Heart left ventricle (tissue), 16 donors: ENCODE measurements at regions not wholly inside any gene's neighbourhood (a gene's known extent, or its start where the extent isn't known, plus 50 kb on each side); places are given as distances from the start of the nearest gene placed in this dataset.
"Not testable (repeated sequence)": the region's sequence is repeated elsewhere in the genome, so short reads cannot be mapped to it uniquely, and the experiment has no call there.

Source experiments
- ATAC-seq, 4 donors: fragments of 200-7000 bp; cut with Tn5 transposase; one replicate each; pipeline ENCODE4 v1.9.1; 2020 to 2022; ENCODE audit warnings: moderate library complexity in 4 of 4, mild to moderate bottlenecking in 3 of 4, moderate number of reproducible peaks in 1 of 4
- DNase-seq, 5 donors: peaks; one replicate each; pipeline ENCODE4 v3.0.0-alpha.2; 2020
- H3K27ac ChIP-seq, 12 donors: fragments of 200-600 bp; sonication (generic) in 4 of 12; one replicate each; pipeline versions ENCODE4 v1.5.0 to v1.8.0; 2016 to 2022; ENCODE audit warnings: mild to moderate bottlenecking in 2 of 12
- H3K27me3 ChIP-seq, 9 donors: fragments of 200-600 bp; sonication (generic) in 2 of 9; one replicate each; pipeline versions ENCODE4 v1.5.1 to v1.8.0; 2016 to 2022; ENCODE audit warnings: mild to moderate bottlenecking in 3 of 9
- H3K36me3 ChIP-seq, 9 donors: fragments of 200-600 bp; sonication (generic) in 2 of 9; one replicate each; pipeline versions ENCODE4 v1.5.0 to v1.8.0; 2018 to 2022; ENCODE audit warnings: mild to moderate bottlenecking in 2 of 9
- H3K4me1 ChIP-seq, 12 donors: fragments of 200-600 bp; sonication (generic) in 4 of 12; one replicate each; pipeline versions ENCODE4 v1.5.0 to v1.8.0; 2016 to 2022; ENCODE audit warnings: mild to moderate bottlenecking in 3 of 12
- H3K4me3 ChIP-seq, 12 donors: fragments of 200-600 bp; sonication (generic) in 4 of 12; one replicate each; pipeline versions ENCODE4 v1.5.0 to v1.8.0; 2017 to 2022; ENCODE audit warnings: mild to moderate bottlenecking in 9 of 12, moderate library complexity in 4 of 12
- H3K9me3 ChIP-seq, 12 donors: fragments of 200-600 bp; sonication (generic) in 4 of 12; one replicate each; pipeline versions ENCODE4 v1.5.0 to v1.8.0; 2016 to 2022; ENCODE audit warnings: mild to moderate bottlenecking in 1 of 12
- POLR2A ChIP-seq, 2 donors: fragments of 450-650 bp; IDR thresholded peaks; one replicate each; pipeline ENCODE4 v1.6.1; 2017; ENCODE audit warnings: antibody characterized with exemption in 2 of 2, mild to moderate bottlenecking in 2 of 2, moderate library complexity in 2 of 2
- WGBS, 4 donors: extraction: QIAGEN DNeasy Blood & Tissue Kit in 2 of 4; methylation state at CpG; one replicate each; pipeline versions ENCODE4 v1.1.5 to v1.1.7; 2013 to 2018; 5-methylcytosine and 5-hydroxymethylcytosine counted together
- intact Hi-C, 10 donors: fragments of 100-400 bp; cut with DNase I; formaldehyde crosslinking; loops; one replicate each; pipeline versions ENCODE4 v1.11.1 to v1.14.2; 2022
- TF ChIP-seq, protein P1 (sequence below), 12 donors: fragments of 200-600 bp; sonication (generic) in 4 of 12; IDR thresholded peaks; one replicate each; pipeline versions ENCODE4 v1.5.0 to v1.8.0; 2018 to 2022; ENCODE audit warnings: antibody characterized with exemption in 12 of 12, mild to moderate bottlenecking in 5 of 12
- donor health status: ischemic (EF 13 %, LVEDD 7.1; RV severe dilation, severe dysfunction).
- donor health status: healthy with polysubstance abuse.
- donor health status: DM: no; HTN: yes; CAD: no.
- donor health status: DM: no; HTN: no; CAD: no.
- donor health status: ischemic (EF 25% LVEDD 6.9; RV normal size, moderate dysfunction).
- donor health status: ischemic (EF 25% LVEDD 5.7; RV mildly dilated, moderate dysfunction).
- donor health status: healthy.
- donor health status: DM: yes; HTN: yes; CAD: no.
- donor health status: ischemic (EF 35%, LVEDD 5.7; RV mildly dilated, moderate dysfunction).
- donor health status: nonischemic (EF 11% LVEDD 7.7; RV severe dilation, severe dysfunction).
- donor health status: DM: yes; HTN: yes; CAD: no.
- donor health status: PGD.
- donor health status: ischemic (EF 29% LVEDD 5.4; RV normal size, mild dysfunction).
- donor health status: nonischemic (EF 23%, LVEDD 6.1; RV moderate dilation, normal function).

DNA sequence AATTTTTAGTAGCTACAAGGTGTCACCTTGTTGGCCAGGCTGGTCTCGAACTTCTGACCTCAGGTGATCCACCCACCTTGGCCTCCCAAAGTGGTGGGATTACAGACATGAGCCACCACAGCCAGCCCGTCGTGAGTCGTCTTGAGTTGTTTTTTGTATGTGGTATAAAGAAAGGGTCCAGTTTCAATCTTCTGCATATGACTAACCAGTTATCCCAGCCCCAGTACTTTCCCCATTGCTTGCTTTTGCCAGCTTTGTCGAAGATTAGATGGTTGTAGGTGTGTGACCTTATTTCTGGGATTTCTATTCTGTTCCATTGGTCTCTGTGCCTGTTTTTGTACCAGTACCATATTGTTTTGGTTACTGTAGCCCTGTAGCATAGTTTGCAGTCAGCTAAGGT is 105.9 kb downstream of the OR13H1 start:
- Histone ChIP-seq H3K9me3 (peaks cover 0 to 7% (median 0%) of the 10 kb centered on the region in 12 donors), H3K4me3 (no peak overlapping the region), H3K4me1 (no peaks in the 10 kb centered on the region), H3K27ac (no peak overlapping the region), H3K36me3 (no peaks in the 10 kb centered on the region), H3K27me3 (peaks cover 0 to 28% (median 0%) of the 10 kb centered on the region in 9 donors)
- ATAC-seq: no peak
- no peak for DNase-seq
- intact Hi-C loops: no loop called here
- WGBS, 4 donors: 73 to 81% (median 77%) methylated on average over 5 of the region's 5 CpGs
- TF ChIP-seq, protein P1, sequence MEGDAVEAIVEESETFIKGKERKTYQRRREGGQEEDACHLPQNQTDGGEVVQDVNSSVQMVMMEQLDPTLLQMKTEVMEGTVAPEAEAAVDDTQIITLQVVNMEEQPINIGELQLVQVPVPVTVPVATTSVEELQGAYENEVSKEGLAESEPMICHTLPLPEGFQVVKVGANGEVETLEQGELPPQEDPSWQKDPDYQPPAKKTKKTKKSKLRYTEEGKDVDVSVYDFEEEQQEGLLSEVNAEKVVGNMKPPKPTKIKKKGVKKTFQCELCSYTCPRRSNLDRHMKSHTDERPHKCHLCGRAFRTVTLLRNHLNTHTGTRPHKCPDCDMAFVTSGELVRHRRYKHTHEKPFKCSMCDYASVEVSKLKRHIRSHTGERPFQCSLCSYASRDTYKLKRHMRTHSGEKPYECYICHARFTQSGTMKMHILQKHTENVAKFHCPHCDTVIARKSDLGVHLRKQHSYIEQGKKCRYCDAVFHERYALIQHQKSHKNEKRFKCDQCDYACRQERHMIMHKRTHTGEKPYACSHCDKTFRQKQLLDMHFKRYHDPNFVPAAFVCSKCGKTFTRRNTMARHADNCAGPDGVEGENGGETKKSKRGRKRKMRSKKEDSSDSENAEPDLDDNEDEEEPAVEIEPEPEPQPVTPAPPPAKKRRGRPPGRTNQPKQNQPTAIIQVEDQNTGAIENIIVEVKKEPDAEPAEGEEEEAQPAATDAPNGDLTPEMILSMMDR (IDR thresholded peaks at IDR 0.05): no peak
- TF ChIP-seq POLR2A (IDR thresholded peaks at IDR 0.05): no peak

DNA sequence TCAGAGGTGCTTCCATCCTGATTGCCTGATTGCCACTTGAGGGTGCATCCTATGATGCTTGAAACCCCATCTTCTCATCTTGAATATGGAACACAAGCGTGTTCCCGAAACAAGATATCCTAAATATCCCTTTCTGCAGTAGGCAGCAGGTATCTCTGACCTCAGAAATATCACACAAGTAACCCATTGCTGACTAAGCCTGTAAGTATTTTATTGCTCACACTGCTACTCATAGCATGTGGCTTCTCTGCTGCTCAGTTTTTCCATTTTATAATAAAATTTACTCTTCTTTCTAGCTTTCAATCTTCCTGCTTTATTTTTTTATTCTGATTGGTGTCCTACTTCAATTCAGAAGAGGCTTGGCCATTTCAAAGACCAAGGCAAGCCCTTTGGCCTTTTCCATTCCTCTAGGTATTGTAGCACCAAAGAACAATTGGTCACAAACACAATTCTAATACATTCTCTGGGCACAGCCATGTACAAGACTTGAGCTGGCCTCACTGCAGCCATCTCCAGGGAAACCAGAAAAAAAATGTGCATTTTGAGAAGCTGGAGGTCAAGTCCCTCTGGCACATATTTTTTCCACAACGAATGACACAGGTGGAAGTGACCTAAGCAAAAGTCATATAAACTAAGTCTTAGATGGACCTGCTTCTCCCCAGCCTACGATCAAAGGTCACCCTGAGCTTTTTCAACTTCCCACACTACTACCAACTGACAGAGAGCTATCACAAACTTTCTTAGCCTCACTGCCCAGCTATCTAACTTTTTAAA is 107.0 kb downstream of the OR13H1 start:
- no peak for ATAC-seq
- 60 to 73% (median 71%) methylated on average over 4 of the region's 4 CpGs for WGBS, 4 donors
- Histone ChIP-seq H3K9me3 (peaks cover 0 to 7% (median 0%) of the 10 kb centered on the region in 12 donors), H3K4me3 (no peak overlapping the region), H3K36me3 (no peaks in the 10 kb centered on the region), H3K4me1 (no peaks in the 10 kb centered on the region), H3K27ac (no peak overlapping the region), H3K27me3 (peaks cover 0 to 28% (median 0%) of the 10 kb centered on the region in 9 donors)
- TF ChIP-seq POLR2A (IDR thresholded peaks at IDR 0.05): no peak
- TF ChIP-seq, protein P1 (IDR thresholded peaks at IDR 0.05): no peak
- intact Hi-C loops: no loop called here
- no peak for DNase-seq

DNA sequence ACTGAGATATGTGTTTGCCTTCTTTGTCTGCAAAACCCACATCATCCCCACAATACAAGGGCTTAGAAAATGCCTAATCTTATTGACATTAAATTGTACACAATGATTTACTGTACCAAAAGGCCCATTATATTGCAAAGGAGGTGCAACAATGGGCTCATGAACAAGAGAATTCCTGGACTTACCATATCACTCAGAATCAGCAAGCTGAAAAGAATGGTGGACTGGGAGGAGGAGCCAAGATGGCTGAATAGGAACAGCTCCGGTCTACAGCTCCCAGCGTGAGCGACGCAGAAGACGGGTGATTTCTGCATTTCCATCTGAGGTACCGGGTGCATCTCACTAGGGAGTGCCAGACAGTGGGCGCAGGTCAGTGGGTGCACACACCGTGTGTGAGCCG is 119.9 kb downstream of the OR13H1 start:
- ATAC-seq, H3K27ac ChIP-seq, H3K9me3 ChIP-seq, H3K36me3 ChIP-seq, intact Hi-C loops, H3K4me1 ChIP-seq, H3K4me3 ChIP-seq, DNase-seq: not testable (repeated sequence)
- WGBS, 4 donors: 88 to 95% (median 91%) methylated on average over 9 of the region's 9 CpGs
- peaks cover 0 to 31% (median 0%) of the 10 kb centered on the region in 9 donors for H3K27me3 ChIP-seq

DNA sequence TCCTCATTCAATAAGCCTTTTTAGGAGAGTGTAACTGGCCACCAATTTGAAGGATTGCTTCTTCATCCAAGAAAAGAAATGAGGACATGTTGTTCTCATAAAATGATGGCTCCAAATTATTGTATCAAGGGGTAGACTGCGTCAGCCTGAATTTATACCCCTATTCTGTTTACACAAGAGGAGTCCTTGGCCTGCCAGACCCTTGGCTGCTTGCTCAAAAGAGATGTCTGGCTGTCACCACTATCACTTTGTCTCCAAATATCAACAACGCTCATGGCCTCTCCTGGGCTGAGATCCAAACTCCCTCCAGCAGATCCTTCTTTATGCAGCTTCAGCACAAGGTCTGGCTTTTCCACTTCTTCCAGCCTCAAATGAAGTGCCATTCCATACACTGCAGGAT is 127.9 kb downstream of the OR13H1 start:
- intact Hi-C loops: no loop called here
- WGBS, 4 donors: 28 to 42% (median 36%) methylated on average over 2 of the region's 2 CpGs
- ATAC-seq: peak in 3 of 4 donors; percentile 45 to 71 (median 47)
- peak in 1 of 5 donors; percentile 26 for DNase-seq
- H3K4me1 ChIP-seq: no peaks in the 10 kb centered on the region
- H3K4me3 ChIP-seq: no peak overlapping the region
- H3K9me3 ChIP-seq: no peaks in the 10 kb centered on the region
- H3K36me3 ChIP-seq: no peaks in the 10 kb centered on the region
- H3K27ac ChIP-seq: no peak overlapping the region
- peaks cover 0 to 12% (median 0%) of the 10 kb centered on the region in 9 donors for H3K27me3 ChIP-seq
- TF ChIP-seq, protein P1 (IDR thresholded peaks at IDR 0.05): no peak
- no peak for TF ChIP-seq POLR2A (IDR thresholded peaks at IDR 0.05)
